Peyer's patch (tissue), 4 donors: ENCODE measurements at regions not wholly inside any gene's neighbourhood (a gene's known extent, or its start where the extent isn't known, plus 50 kb on each side); places are given as distances from the start of the nearest gene placed in this dataset.

Experiments used
- DNase-seq, 3 donors: peaks; one replicate each; pipeline ENCODE4 v3.0.0-alpha.2; 2017 to 2019
- H3K27ac ChIP-seq, 4 donors: fragments of 200-600 bp; sonication (generic); one replicate each; pipeline ENCODE4 v1.5.1; 2016 to 2019
- H3K27me3 ChIP-seq, 2 donors: fragments of 200-600 bp; sonication (generic); one replicate each; pipeline ENCODE4 v1.5.1; 2019
- H3K36me3 ChIP-seq, 3 donors: fragments of 200-600 bp; sonication (generic); one replicate each; pipeline ENCODE4 v1.5.1; 2016 to 2019
- H3K4me1 ChIP-seq, 4 donors: fragments of 200-600 bp; sonication (generic); one replicate each; pipeline ENCODE4 v1.5.1; 2016 to 2019
- H3K4me3 ChIP-seq, 4 donors: fragments of 200-600 bp; sonication (generic); 1 replicate in 3 of 4; 2 replicates in 1 of 4; pipeline ENCODE4 v1.5.1; 2016 to 2019; ENCODE audit warnings: mild to moderate bottlenecking in 1 of 4
- H3K9me3 ChIP-seq, 4 donors: fragments of 200-600 bp; sonication (generic); one replicate each; pipeline ENCODE4 v1.5.1; 2016 to 2019; ENCODE audit warnings: mild to moderate bottlenecking in 1 of 4
- POLR2A ChIP-seq, 2 donors: fragments of 450-650 bp; IDR thresholded peaks; one replicate each; pipeline ENCODE4 v1.5.1; 2017; ENCODE audit warnings: antibody characterized with exemption in 2 of 2, mild to moderate bottlenecking in 2 of 2, moderate library complexity in 2 of 2
- TF ChIP-seq, protein P1 (sequence below), 6 experiments: fragments of 450-650 bp in 4 of 6; fragments of 200-600 bp in 2 of 6; sonication (generic) in 1 of 6; IDR thresholded peaks; one replicate each; pipeline ENCODE4 v1.5.1; 2017 to 2019; ENCODE audit warnings: antibody characterized with exemption in 6 of 6, mild to moderate bottlenecking in 3 of 6, moderate library complexity in 1 of 6

DNA sequence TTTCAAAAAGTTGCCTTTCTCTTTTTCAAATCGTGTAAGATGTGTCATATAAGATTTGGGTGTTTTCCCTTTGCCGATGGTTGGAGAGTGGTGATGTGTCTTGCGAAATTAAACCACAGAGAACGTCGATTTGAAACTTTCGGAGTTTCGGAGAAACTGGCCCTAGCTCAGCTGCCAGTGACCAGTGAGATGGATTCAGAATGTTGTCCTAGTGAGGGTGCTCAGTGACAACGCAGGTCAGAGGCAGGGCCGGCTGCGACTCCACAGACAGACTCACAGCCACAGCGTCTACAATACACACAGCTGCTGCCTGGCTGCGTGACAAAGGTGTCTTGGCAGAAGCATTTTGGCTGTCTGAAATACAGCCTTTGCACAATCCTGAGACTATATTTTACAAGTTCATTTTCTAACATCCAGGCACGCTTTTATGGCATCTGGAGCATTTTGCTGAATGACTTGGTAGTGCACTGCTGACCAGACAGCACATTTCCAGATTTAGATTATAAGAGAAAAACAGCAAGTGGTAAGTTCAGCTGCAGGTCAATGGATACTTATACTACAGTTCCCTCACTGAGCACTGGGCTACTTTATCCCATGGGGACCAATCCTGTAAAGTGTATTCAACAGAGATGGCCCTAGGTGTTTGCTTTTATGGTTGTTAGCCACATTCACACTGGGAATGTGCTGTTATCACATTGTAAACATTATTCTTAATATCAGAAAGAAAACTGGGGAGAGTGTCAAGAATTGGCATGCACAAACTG, 207.5 kb downstream of the KCNRG start:
- peak in 2 of 3 donors; percentile 31 to 71 for DNase-seq
- H3K27ac ChIP-seq = peak overlapping the region in 2 of 4 donors; percentile 8 to 12
- H3K4me3 ChIP-seq = no peak overlapping the region
- H3K9me3 ChIP-seq = no peaks in the 10 kb centered on the region
- TF ChIP-seq, protein P1, sequence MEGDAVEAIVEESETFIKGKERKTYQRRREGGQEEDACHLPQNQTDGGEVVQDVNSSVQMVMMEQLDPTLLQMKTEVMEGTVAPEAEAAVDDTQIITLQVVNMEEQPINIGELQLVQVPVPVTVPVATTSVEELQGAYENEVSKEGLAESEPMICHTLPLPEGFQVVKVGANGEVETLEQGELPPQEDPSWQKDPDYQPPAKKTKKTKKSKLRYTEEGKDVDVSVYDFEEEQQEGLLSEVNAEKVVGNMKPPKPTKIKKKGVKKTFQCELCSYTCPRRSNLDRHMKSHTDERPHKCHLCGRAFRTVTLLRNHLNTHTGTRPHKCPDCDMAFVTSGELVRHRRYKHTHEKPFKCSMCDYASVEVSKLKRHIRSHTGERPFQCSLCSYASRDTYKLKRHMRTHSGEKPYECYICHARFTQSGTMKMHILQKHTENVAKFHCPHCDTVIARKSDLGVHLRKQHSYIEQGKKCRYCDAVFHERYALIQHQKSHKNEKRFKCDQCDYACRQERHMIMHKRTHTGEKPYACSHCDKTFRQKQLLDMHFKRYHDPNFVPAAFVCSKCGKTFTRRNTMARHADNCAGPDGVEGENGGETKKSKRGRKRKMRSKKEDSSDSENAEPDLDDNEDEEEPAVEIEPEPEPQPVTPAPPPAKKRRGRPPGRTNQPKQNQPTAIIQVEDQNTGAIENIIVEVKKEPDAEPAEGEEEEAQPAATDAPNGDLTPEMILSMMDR (IDR thresholded peaks at IDR 0.05) = no peak
- TF ChIP-seq POLR2A (IDR thresholded peaks at IDR 0.05) = no peak
- H3K4me1 ChIP-seq = no peaks in the 10 kb centered on the region
- no peaks in the 10 kb centered on the region for H3K27me3 ChIP-seq
- H3K36me3 ChIP-seq = no peaks in the 10 kb centered on the region

DNA sequence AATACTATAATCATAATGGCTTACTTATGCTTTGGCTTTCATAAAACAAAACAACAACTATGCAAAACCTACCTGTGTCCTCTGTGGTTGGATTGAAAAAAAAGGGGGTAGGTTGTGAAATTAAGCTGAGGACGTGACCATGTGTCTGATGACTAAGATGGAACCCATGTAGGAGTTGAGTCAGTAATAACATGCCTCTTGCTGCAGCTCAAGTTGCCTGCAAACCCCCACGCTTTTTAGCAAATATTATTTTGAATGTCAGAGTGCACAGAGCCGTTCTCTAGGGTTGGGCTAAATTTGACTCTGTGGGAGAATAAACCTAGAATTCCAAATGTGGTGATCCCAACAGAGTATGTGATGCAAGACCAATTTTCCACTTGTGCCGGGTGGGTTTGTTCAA, 209.3 kb downstream of the KCNRG start:
- Histone ChIP-seq H3K27me3 (no peaks in the 10 kb centered on the region), H3K4me1 (no peaks in the 10 kb centered on the region), H3K9me3 (no peaks in the 10 kb centered on the region), H3K27ac (no peak overlapping the region), H3K4me3 (no peak overlapping the region), H3K36me3 (no peaks in the 10 kb centered on the region)
- TF ChIP-seq, protein P1 (IDR thresholded peaks at IDR 0.05) = no peak
- no peak for TF ChIP-seq POLR2A (IDR thresholded peaks at IDR 0.05)
- DNase-seq = no peak

DNA sequence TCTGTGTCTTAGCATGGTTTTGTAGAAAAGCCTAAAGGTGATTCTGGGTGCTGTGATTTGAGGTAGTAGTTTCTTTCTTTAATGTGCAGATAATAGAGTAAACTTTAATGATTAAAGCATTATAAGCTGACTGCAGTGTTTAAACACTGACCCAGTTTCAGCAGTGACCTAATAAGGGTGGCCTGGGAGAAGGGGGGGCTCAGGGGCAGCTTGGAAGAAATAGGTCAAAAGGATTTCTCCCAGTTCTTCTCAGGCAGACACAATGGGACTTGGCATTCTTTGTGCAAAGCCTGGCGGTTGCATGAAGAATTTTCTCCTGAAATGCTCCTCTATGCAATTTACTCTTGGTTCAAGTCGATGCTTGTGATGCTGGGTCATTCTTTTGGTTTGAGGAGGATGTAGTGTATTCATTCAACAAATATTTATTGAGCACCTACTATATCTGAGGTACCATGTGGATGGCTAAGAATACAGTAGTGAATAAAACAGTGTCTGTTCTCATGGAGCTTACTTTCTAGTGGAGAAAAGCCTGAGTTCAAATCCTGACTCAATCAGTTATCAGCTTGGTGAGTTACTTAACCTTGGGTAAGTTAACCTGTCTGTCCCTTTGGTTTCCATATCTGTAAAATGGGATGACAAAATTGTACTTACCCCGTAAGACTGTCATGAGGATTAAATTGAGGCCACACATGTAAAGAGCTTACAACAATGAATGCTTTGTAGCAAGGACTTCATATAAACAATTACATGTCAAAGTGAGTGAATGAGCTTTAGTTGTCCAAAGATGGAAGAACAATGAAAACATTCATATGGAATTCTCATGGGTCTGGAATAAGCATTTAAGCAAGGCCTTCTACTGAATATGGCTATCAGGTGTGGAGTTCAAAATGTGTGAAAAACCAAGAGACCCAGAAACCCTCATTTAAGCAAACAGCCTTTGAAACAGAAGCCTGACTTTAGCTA, 210.2 kb downstream of the KCNRG start:
- no peak for DNase-seq
- TF ChIP-seq, protein P1 (IDR thresholded peaks at IDR 0.05) = no peak
- no peak overlapping the region for H3K4me3 ChIP-seq
- no peaks in the 10 kb centered on the region for H3K36me3 ChIP-seq
- no peaks in the 10 kb centered on the region for H3K9me3 ChIP-seq
- no peak overlapping the region for H3K27ac ChIP-seq
- peaks cover 0 to 7% (median 0%) of the 10 kb centered on the region in 4 donors for H3K4me1 ChIP-seq
- no peaks in the 10 kb centered on the region for H3K27me3 ChIP-seq

DNA sequence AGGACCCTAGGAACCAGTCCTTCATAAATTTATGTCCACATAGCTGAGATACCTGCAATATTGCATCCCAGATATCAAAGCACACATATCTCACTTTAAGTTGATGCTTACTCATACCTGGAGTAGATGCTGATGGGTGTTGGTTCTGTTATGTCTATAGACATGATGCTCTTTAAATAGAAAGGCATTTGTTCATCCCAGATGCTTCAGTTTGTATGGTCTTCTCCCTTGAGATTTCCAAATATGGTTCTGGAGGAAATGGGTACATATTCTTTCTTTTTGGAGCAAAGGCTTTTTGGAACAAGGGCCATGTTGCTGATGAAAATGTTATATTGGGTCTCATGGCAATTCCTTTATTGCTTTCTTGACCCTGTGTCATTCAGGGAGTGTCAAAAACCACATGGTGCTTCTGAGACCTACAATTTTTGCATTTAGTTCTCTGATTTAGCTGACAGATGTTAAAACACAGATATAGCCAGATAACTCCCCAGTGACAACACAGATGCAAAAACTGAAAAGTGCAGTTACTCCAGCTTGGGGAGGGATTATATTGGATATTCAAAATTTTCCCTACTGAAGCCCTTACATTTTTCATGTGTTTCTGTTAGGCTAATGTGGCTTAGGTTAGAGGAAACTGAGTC, 211.4 kb downstream of the KCNRG start:
- no peak overlapping the region for H3K4me3 ChIP-seq
- H3K4me1 ChIP-seq = peaks cover 0 to 9% (median 0%) of the 10 kb centered on the region in 4 donors
- TF ChIP-seq POLR2A (IDR thresholded peaks at IDR 0.05) = no peak
- TF ChIP-seq, protein P1 (IDR thresholded peaks at IDR 0.05) = no peak
- DNase-seq = no peak
- H3K9me3 ChIP-seq = no peaks in the 10 kb centered on the region
- no peaks in the 10 kb centered on the region for H3K36me3 ChIP-seq
- no peak overlapping the region for H3K27ac ChIP-seq
- no peaks in the 10 kb centered on the region for H3K27me3 ChIP-seq

DNA sequence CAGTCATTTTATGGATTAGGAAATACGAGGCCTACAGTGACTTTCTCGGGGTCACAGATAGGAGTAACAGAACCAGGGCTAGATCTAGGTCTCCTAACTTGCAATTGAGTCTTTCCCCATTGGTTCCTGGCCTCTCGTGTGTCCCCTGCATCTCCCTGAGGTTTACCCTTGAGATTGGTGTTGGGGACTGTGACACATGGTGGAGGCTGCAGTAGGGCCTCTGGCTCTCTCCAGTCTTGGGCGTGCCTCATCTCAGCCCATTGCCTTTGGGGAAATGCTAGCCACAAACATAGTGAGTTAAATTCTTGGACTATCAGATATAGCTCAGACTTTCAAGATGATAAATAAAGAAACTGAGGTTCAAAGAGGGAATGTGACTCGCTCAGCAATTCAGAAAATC, 212.1 kb downstream of the KCNRG start:
- no peak for TF ChIP-seq POLR2A (IDR thresholded peaks at IDR 0.05)
- TF ChIP-seq, protein P1 (IDR thresholded peaks at IDR 0.05) = no peak
- Histone ChIP-seq H3K9me3 (no peaks in the 10 kb centered on the region), H3K27ac (no peak overlapping the region), H3K4me3 (no peak overlapping the region), H3K4me1 (peaks cover 0 to 9% (median 0%) of the 10 kb centered on the region in 4 donors), H3K27me3 (no peaks in the 10 kb centered on the region), H3K36me3 (no peaks in the 10 kb centered on the region)
- DNase-seq = no peak
